ENCODE measurements at regions not wholly inside any gene's neighbourhood (a gene's known extent, or its start where the extent isn't known, plus 50 kb on each side); places are given as distances from the start of the nearest gene placed in this dataset.
"Not testable (repeated sequence)": the region's sequence is repeated elsewhere in the genome, so short reads cannot be mapped to it uniquely, and the experiment has no call there.

DNA sequence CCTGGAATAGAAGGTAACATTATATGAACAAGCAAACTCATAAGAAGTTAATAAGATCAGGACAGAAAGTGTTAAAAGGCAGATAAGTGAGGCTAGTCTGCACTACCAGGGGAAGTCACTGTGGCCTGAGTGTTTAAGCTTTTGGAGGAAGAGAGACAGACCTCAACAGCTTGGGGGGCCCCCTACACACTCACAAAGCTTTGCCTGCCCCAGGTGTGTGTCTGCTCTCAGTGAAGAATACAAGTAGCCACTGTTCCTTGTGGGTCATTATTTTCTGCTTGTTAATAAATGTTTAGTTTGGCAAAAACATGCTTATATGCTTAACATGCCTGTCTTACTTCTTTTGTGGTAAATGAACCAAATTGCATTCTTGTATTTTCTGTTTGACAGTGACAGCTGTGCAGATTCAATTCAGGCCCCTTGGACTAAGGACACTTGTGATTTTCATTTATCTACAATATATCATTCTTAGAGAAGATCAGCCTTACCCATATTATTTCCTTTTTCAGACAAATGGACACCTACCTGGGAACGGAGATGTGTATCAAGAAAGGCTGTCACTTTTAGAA, 50.7 kb upstream of the C12orf71 start:
- no peak for DNase-seq (ENCODE audit: low read depth)

DNA sequence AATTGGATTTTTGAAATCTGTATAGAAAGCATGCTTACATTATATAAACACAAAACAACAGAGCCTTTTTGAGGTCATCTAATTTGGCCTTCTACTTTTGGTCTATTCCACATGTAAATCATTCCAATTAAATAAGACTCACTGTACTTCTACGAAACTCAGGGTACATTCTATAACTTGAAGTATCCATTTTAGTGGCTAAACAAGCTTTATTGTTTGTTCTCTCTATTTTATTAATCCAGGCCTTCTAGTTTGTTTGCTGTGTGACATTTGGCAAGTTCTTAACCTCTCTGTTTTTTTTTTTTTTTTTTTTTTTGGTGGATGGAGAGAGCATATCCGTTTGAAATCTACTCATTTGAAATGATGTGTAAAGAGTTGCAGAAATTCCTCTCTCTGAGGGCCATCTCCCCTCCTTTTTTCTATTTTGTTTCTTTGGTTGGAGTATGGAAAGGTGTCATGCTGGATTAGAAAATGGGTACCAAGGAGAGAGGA, 58.1 kb upstream of the C12orf71 start:
- DNase-seq (ENCODE audit: low read depth), result no peak

DNA sequence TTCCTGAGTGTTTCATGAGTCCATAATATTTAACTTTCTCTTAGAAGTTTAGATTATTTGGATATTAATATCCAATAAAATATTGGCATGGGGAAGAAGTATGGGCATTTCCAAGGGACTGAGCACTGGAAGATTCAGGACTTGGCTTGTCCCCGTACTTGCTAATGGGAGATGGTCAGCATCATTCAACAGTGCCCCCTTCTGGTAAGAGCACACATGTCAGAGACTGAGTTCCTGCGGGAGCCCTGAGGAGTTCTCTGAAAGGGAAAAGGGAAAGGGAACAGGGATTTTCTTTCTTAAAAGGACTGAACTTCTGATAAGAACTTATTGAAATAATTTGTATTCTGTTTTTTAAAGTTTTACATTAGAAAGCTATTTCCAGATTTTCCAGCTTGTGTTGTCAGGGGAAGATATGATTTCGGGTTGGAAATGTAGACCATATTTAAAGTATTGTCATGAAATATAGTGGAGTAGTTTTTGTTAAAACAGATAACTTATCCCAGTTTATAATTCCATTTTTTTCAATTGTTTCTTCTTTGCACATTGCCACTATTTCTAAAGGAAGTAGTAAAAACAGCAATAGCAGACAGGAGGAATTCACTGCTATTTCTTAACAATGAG, 59.8 kb upstream of the C12orf71 start:
- DNase-seq (ENCODE audit: low read depth), result peak; percentile 24

DNA sequence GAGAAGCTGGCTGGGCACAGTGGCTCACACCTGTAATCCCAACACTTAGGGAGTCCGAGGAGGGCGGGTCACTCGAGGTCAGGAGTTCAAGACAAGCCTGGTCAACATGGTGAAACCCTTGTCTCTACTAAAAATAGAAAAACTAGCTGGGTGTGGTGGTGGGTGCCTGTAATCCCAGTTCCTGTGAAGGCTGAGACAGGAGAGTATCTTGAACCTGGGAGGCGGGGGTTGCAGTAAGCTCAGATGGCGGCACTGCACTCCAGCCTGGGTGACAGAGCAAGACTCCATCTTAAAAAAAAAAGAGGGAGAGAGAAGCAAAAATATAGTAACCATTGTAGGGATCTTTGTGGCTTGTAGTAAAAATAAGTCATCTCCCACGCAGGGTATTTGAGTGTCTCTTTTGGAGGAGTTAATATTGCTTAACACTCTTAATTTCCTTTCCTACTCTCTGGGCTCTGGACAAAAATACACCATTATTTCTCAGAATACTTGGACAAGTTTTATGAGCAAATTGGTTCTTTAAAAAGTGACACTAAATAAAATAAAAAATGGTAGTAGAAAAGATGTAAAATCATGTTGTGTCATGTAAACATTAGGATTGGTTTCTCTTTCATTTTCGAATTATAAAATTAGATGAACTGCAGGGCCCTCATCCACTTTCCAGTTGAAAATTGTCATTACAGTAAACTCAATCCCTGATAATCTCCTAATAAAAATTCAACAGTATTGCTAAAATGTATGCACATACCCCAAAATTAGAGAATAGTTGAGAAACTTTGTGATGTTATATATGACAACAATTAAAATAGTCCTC, 61.1 kb upstream of the C12orf71 start:
- no peak for DNase-seq (ENCODE audit: low read depth)

DNA sequence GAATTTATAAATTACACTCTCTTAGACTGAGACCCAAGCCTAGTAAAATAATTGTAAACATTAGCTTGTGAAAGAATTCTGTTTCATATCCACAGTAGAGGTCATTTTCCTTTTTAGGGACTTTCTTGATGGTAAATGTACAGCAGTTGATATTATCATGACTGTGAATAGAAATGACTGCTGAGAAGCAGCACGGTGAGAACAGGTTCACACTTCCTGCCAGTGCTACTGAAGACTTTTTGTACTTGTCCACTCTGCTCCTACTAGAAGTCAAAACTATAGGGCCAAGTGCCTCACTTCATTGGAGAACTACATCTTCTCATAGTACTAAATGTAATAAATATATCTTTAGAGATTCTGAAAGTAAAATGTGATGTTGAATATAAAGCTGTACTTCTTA, 63.3 kb upstream of the C12orf71 start:
- DNase-seq (ENCODE audit: low read depth), result not testable (repeated sequence)

DNA sequence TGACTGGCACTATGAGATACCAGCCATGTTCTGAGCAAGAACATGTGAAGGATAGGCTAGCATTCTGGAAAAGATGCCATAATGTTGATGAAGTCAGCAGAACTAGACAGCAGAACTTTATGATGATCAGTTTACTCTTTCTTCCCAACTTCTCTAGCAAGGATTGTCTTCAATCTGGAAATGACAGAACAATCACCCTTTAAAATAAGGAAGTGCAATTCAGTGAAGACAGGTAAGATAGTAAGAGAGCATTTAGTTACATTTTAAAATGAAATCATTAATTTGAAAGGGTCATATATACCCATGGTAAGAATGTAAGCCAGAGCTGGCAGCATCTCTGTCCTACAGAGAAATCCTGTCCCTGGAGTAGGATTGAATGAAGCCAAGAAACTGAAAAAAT, 66.0 kb upstream of the C12orf71 start:
- no peak for DNase-seq (ENCODE audit: low read depth)

DNA sequence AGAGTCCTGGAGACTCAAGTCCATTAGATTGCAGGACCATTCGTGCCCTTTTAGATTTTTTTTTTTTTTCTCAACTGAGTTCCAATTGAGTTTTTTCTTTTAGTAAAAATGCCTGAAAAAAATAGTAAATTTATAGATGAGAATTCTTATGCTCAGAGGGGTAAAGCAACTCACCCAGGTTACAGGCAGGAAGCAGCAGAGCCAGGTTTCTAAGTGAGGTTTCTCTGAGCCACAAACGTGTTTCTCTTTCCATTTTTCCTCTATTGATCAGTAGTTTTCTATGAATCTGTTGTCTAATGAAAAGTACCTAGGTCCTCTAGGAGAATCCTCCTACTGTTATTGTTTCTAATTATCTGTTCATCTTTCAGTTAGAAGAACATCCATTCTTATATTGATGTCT, 66.4 kb upstream of the C12orf71 start:
- no peak for DNase-seq (ENCODE audit: low read depth)

DNA sequence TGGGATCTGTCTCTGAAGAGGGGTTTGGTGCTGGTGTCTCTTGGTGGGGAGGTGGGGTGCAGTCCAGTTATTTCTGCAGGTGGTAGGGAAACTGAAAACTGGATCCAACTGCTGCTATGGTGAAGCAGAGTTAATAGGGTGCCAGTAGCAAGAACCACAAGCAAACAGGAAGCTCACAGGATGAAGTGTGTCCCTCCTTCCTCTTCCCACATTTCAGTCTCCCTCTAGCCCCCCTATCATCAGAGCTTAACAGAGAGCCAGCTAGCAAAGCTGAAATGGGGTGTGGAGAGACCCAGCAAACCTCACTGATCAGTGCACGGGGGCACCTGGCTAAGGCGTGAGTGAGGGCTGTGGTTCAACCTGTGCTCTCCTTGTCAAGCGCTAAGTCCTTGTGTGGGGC, 69.1 kb upstream of the C12orf71 start:
- DNase-seq (ENCODE audit: low read depth), result no peak

DNA sequence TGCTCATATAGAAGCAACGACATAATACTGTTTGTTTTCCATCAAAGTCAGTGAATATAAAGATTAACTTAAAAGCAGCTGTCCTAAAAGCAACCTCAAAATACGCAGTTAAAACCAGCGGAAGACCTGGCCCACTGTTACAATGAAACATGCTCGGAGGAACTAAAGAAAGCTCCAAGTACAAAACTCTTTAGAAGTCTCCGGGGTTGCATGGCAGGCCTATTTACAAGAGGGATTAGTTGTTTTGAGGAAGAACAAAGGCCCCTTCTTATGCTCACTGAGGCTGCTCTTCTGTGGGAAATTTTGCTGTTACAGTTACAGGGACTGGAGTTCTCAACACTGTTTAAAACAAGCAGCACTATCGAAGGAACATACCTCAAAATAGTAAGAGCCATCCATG, 75.9 kb upstream of the C12orf71 start:
- no peak for DNase-seq (ENCODE audit: low read depth)

DNA sequence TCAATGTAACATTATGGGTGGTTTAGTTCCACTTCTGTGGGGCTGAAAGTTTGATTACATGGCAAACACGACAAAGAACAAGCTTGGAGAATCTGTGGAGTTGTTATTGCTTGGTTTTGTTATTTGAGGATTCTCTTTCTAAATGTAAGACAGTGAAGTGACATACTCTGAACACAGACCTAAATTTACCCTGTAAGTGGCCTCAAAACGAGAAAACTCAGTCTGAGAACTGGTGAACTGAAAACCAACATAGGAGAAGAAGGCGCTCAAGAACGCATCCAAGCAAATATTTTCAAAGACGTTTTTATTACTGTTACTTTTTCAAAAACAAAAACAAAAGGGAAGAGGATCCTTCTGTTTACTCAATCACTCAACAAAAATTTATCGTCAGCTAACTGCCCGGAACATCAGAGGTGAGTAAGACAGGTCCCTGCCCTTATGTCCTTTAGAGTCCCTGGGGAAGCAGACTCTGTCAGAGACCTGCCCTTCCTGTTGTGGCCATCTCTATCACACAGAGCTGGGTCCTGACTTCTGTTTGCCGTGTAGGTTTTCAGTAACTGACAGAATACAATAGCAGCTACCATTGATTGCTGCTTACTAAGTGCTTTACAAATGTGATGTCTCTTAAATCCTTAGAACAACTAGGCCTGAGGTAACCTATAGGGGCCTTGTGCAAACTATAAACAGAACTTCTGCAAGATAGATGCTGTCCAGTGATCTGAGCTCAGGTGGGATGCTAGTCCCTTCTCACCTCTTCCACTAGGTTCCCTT, 79.3 kb upstream of the C12orf71 start:
- DNase-seq (ENCODE audit: low read depth), result no peak

DNA sequence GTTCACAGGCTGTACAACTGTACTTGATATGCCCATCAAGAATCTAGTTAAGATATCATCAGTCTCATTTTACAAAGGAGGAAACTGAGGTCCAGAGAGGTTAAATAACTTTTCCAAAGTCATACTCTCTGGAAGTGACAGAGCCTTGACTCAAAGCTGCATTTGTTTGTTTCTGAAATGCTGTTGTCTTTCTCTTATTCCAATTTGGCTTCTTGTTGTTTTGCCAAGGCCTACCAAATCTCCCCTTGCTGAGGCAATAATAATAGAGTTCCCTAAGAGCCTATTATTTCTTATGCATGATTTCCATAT, 79.8 kb upstream of the C12orf71 start:
- no peak for DNase-seq (ENCODE audit: low read depth)

DNA sequence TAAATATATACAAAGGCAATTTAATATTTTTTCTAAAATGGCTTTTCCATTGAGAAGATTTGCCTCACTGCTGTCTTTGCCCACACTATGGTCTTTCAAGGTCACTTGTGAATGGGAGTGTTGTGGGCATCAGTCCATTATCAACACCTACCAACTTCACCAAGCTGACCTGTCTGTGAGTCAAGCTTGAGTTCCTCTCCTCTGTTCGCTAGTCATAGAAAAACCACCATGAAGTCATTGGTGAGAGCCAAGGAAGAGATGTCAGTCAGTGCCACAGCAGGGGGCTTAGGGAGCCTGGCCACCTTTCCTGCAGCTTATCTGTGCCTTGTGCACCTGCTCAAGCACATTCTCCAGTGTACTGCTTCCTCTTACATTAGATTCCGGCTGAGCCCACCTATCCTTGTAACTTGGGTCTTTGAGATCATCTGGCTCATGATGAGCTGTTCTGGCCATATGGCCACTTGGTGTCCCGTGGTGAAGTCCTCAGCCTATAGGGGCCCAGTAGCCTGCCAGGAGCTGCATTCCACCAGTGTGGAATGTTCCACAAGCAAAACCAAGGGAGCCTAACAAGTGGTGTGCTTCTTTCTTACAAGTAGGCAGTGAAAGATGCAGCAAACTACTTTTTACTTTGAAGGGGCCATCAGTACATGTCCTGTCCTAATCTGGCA, 80.8 kb upstream of the C12orf71 start:
- DNase-seq (ENCODE audit: low read depth), result no peak

DNA sequence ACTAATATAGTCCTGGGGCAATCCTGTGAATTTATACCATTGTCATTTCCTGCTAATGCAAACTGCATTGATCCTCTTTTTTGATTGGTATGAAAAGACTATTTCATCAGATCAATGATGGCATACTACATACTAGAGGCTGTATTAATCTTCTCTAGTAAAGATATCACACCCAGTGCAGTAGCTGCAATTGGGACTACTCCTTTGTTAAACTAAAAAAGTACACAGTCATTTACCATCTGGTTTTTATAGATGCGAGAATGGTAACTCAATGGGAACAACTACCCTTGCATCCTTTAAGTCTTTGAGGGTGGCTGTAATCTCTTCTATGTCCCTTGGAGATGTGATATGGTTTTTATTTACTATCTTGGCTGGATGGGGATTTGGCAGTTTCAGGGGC, 80.2 kb upstream of the STK38L start:
- no peak for DNase-seq (ENCODE audit: low read depth)

DNA sequence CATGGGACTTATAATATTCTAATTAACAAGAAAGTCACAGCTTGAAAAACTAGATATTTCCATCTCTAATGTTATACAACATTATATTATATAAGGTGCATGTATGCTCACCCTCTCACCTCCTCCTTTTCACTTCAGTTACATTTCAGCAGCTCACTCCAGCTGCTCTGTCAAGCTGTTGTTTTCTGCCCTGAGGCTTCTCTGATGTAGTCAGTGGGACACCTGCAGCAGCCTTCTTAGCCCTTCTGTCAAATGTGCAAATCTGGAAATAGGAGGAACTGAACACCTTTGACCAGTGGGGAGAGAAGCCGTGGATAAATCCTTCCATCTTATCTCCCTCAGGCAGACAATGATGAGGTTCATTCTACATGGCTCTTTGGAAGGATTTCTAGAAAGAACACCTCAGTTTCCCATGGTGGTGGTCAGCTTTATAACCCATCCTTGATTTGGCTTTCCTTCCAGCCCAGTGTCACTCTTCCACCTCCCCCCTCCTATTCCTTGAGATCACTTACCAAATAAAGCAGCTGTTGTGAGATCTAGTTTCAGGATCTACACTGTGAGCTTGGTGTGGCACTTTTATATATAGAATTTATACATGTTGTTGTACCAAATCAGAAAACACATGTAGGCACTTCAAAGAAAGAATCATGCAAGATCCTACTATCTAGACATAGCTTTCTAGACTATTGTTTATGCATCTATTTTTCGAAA, 79.6 kb upstream of the STK38L start:
- no peak for DNase-seq (ENCODE audit: low read depth)

DNA sequence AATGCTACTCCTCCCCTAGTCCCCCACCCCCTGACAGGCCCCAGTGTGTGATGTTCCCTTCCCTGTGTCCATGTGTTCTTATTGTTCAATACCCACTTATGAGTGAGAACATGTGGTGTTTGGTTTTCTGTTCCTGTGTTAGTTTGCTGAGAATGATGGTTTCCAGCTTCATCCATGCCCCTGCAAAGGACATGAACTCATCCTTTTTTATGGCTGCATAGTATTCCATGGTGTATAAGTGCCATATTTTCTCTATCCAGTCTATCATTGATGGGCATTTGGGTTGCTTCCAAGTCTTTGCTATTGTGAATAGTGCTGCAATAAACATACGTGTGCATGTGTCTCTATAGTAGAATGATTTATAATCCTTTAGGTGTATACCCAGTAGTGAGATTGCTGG, 78.1 kb upstream of the STK38L start:
- not testable (repeated sequence) for DNase-seq (ENCODE audit: low read depth)

DNA sequence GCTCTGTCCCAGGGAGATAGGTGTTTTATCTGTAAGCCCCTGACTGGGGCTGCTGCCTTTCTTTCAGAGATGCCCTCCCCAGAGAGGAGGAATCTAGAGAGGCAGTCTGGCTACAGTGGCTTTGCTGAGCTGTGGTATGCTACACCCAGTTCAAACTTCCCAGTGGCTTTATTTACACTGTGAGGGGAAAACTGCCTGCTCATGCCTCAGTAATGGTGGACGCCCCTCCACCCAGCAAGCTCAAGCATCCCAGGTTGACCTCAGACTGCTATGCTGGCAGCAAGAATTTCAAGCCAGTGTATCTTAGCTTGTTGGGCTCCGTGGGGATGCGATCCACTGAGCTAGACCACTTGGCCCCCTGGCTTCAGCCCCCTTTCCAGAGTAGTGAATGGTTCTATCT, 72.6 kb upstream of the STK38L start:
- not testable (repeated sequence) for DNase-seq (ENCODE audit: low read depth)

DNA sequence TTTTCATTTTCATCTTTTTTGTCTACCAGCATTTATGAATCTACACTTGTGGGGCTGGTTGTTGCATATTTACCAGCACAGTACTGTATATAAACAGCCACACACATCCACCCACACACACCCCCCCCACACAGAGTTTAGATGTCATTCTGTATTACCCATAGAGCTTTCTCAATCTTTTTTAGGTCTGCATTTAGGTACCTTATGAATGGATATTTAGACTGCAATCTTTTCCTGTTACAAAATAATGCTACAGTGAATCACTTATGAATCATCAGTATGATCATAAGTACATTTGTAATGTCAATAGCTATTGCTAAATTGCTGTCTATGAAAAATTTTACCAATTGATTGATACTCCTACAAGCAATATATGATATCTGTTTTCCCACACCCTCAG, 67.3 kb upstream of the STK38L start:
- DNase-seq (ENCODE audit: low read depth), result no peak

DNA sequence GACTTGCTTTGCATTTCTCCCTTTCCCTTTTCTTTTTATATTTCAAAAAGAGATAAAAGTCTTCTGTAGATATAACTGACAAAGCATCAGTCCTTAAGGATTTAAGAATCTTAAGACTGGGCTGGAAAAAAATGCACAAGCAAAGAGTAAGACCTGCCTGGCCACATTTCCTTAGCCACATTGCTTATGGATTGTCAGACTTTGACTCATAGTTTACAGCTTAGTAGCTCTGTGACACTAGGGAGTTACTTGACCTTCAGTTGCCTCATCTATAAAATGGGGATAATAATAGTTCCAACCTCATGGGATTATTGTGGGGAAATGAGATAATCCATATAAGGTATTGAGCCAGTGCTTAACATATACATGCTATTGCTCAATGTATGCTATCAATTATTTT, 66.4 kb upstream of the STK38L start:
- DNase-seq (ENCODE audit: low read depth), result no peak

DNA sequence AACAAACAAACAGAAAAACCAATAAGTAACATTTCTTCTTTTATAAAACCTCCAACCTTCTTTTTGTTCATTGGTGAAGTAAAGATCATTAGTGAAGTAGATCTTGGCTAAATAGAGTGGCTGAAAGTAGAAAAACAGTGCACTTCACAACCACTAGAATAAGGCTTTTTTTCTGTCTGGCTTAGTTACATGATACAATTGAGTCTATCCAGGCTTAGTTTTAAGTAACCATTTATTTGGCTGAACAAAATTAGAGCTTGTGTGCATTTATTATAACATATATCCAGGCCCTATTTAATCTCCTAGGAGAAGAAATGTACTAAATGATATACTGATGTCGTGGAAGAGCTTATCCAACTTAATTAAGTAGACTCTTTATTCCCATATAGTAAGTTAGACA, 65.8 kb upstream of the STK38L start:
- no peak for DNase-seq (ENCODE audit: low read depth)

DNA sequence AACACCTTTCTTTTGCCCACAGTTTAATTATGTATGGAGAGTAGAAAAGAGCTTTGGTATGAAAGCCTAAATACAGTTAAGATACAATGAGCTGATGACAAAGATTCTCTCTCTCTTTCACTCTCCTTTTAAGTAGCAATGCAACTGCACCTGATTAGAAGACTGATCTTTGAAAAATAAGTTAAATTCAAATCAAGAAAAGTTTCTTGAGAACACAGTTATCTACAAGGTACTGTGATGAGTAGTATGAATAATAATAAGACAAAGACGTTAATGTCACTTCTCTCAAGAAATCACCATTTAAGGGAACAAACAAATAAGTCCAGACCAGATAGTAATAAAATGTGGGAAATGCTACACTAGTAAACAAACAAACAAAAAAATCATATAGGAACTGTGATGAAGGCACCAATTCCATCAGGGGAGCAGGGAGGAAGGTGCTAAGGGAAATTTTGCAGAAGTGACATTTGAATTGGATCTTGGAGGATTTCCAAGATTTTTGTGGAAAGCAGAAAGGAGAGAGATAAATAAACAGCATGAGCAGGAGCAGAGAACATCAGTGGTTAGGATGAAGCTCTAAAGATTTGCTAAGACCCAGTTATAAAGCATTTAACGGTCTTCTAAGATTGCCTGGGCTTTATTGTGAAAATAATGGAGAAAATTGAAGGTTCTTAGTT, 65.2 kb upstream of the STK38L start:
- DNase-seq (ENCODE audit: low read depth), result no peak
